PC-9 (cell line): ENCODE measurements at regions not wholly inside any gene's neighbourhood (a gene's known extent, or its start where the extent isn't known, plus 50 kb on each side); places are given as distances from the start of the nearest gene placed in this dataset.

Experiments
- CTCF ChIP-seq: fragments of 200-600 bp; sonication (generic); conservative IDR thresholded peaks from 2 replicates; pipeline ENCODE4 v1.6.1; 2017; ENCODE audit warnings: mixed run types, antibody characterized with exemption, mild to moderate bottlenecking, moderate library complexity
- EZH2 ChIP-seq: fragments of 200-600 bp; sonication (generic); IDR thresholded peaks from 2 replicates; pipeline ENCODE4 v1.8.0; 2017; ENCODE audit warnings: antibody characterized with exemption, low read depth

- no peak for TF ChIP-seq CTCF
- no peak for TF ChIP-seq EZH2
These were observed 317.6 kb downstream of the LRIG3 start for GRCh38 chr12:58602736-58603135.
